ENCODE measurements at regions not wholly inside any gene's neighbourhood (a gene's known extent, or its start where the extent isn't known, plus 50 kb on each side); places are given as distances from the start of the nearest gene placed in this dataset.

DNA sequence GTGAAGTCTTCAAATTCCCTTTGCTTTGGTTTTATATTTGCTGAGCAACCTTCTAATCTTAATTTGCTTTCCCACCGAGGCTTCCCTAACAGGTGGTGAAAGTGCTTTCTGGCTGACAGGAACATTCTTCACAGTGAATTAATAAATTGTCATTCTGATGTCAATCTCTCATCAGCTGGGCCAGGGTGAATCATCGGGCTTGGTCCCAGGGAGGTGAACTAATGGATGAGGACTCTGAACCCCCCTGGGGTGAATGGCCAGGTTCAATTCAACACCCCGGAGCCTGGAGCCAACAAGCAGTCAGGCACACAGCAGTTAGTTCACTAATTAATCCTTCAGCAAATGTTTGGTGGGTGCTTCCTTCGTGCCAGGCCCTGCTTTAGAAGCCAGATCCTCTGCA lies 155.4 kb upstream of the PDGFD start:
- H3K4me1 Mint-ChIP-seq (ENCODE audit: low read depth), result no peaks in the 10 kb centered on the region
- no peak for ATAC-seq (ENCODE audit: poor library complexity)
- H3K36me3 Mint-ChIP-seq (ENCODE audit: low read depth), result no peaks in the 10 kb centered on the region
- Histone ChIP-seq H3K4me1 (ENCODE audit: insufficient read depth, low read length) (no peaks in the 10 kb centered on the region), H3K36me3 (ENCODE audit: insufficient read depth, low read length) (no peaks in the 10 kb centered on the region), H3K4me3 (ENCODE audit: low read length) (no peak overlapping the region), H3K27me3 (ENCODE audit: control insufficient read depth in 1 of 2, insufficient read depth in 2 of 2, low read length in 2 of 2) (no peaks in the 10 kb centered on the region), H3K27ac (ENCODE audit: low read depth in 1 of 2, low read length in 2 of 2) (no peak overlapping the region), H3K9me3 (ENCODE audit: control insufficient read depth in 1 of 2, insufficient read depth in 1 of 2, low read length in 2 of 2) (no peaks in the 10 kb centered on the region)
- DNase-seq, result no peak
- ChIA-PET POLR2A (no interaction called here), CTCF (no interaction called here)
- no peak overlapping the region for H3K4me3 Mint-ChIP-seq
- no peaks in the 10 kb centered on the region for H3K9me3 Mint-ChIP-seq
- intact Hi-C loops (cut with DNase I, micrococcal nuclease), result no loop called here
- no peaks in the 10 kb centered on the region for H3K27me3 Mint-ChIP-seq
- TF ChIP-seq, protein P1, sequence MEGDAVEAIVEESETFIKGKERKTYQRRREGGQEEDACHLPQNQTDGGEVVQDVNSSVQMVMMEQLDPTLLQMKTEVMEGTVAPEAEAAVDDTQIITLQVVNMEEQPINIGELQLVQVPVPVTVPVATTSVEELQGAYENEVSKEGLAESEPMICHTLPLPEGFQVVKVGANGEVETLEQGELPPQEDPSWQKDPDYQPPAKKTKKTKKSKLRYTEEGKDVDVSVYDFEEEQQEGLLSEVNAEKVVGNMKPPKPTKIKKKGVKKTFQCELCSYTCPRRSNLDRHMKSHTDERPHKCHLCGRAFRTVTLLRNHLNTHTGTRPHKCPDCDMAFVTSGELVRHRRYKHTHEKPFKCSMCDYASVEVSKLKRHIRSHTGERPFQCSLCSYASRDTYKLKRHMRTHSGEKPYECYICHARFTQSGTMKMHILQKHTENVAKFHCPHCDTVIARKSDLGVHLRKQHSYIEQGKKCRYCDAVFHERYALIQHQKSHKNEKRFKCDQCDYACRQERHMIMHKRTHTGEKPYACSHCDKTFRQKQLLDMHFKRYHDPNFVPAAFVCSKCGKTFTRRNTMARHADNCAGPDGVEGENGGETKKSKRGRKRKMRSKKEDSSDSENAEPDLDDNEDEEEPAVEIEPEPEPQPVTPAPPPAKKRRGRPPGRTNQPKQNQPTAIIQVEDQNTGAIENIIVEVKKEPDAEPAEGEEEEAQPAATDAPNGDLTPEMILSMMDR (IDR thresholded peaks at IDR 0.05), result no peak
- H3K27ac Mint-ChIP-seq, result no peak overlapping the region

DNA sequence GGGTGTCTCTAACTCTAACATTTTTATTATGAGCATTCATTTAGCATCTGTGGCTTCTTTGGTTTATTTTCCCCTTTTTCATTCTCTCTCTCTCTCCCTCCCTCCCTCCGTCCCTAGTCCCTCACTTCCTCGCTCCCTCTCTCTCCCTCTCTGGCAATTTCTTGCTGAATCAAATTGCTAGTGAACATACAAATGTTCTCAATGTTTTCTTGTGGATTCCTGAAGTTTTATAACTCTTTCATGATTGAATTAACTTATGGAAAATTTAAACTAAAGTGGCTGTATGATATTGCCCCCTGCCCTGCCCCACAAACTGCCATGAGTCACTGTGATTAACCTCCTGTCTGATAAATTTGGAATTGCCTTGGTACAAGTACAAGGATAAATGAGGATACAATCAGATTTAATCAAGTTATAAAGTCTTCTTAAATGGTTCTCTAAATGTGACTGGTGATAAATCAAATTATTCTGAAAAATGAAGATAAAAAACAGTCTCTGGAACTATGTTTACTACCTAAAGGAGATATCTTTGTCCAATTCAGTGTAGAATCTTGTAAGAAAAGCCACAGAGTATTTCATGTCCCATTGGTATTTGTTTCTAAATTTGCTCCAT lies 143.0 kb upstream of the PDGFD start:
- Histone ChIP-seq H3K27ac (ENCODE audit: low read depth in 1 of 2, low read length in 2 of 2) (no peak overlapping the region), H3K4me3 (ENCODE audit: low read length) (no peak overlapping the region), H3K36me3 (ENCODE audit: insufficient read depth, low read length) (no peaks in the 10 kb centered on the region), H3K9me3 (ENCODE audit: control insufficient read depth in 1 of 2, insufficient read depth in 1 of 2, low read length in 2 of 2) (no peaks in the 10 kb centered on the region), H3K27me3 (ENCODE audit: control insufficient read depth in 1 of 2, insufficient read depth in 2 of 2, low read length in 2 of 2) (no peaks in the 10 kb centered on the region), H3K4me1 (ENCODE audit: insufficient read depth, low read length) (no peaks in the 10 kb centered on the region)
- H3K4me1 Mint-ChIP-seq (ENCODE audit: low read depth), result no peaks in the 10 kb centered on the region
- TF ChIP-seq, protein P1 (IDR thresholded peaks at IDR 0.05), result no peak
- ChIA-PET CTCF (no interaction called here), POLR2A (no interaction called here)
- no peaks in the 10 kb centered on the region for H3K9me3 Mint-ChIP-seq
- no peak overlapping the region for H3K27ac Mint-ChIP-seq
- no peaks in the 10 kb centered on the region for H3K27me3 Mint-ChIP-seq
- no peaks in the 10 kb centered on the region for H3K36me3 Mint-ChIP-seq (ENCODE audit: low read depth)
- no peak overlapping the region for H3K4me3 Mint-ChIP-seq
- intact Hi-C loops (cut with DNase I, micrococcal nuclease), result no loop called here
- no peak for ATAC-seq (ENCODE audit: poor library complexity)
- no peak for DNase-seq

DNA sequence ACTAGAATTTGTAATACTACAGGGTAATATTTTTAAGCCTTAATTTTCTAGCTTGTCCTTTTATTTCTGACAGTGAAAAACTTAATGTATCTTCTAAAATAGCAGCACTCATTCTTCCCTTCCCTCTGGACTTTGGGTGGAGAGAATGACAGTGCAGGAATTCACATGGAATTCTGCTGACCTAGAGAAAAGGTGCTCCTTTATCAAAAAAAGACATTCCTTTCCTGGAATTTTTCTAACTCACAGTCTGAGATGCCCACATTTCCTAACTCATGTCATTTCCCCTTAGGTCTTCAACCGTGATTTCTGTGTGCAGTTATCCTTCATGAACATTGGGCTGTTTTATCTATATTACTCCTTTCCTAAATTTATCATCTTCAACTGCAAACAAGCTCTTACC lies 137.8 kb upstream of the PDGFD start:
- no peaks in the 10 kb centered on the region for H3K27me3 ChIP-seq (ENCODE audit: control insufficient read depth in 1 of 2, insufficient read depth in 2 of 2, low read length in 2 of 2)
- no peaks in the 10 kb centered on the region for H3K4me1 Mint-ChIP-seq (ENCODE audit: low read depth)
- POLR2A ChIA-PET, result no interaction called here
- no peak overlapping the region for H3K4me3 Mint-ChIP-seq
- no peaks in the 10 kb centered on the region for H3K9me3 Mint-ChIP-seq
- TF ChIP-seq, protein P1 (IDR thresholded peaks at IDR 0.05), result no peak
- H3K4me1 ChIP-seq (ENCODE audit: insufficient read depth, low read length), result no peaks in the 10 kb centered on the region
- H3K27me3 Mint-ChIP-seq, result no peaks in the 10 kb centered on the region
- H3K27ac Mint-ChIP-seq, result no peak overlapping the region
- no peaks in the 10 kb centered on the region for H3K36me3 Mint-ChIP-seq (ENCODE audit: low read depth)
- no peak overlapping the region for H3K27ac ChIP-seq (ENCODE audit: low read depth in 1 of 2, low read length in 2 of 2)
- no peaks in the 10 kb centered on the region for H3K9me3 ChIP-seq (ENCODE audit: control insufficient read depth in 1 of 2, insufficient read depth in 1 of 2, low read length in 2 of 2)
- intact Hi-C loops (cut with DNase I, micrococcal nuclease), result no loop called here
- H3K4me3 ChIP-seq (ENCODE audit: low read length), result no peak overlapping the region
- DNase-seq (no peak), ATAC-seq (ENCODE audit: poor library complexity) (no peak)
- CTCF ChIA-PET, result no interaction called here
- no peaks in the 10 kb centered on the region for H3K36me3 ChIP-seq (ENCODE audit: insufficient read depth, low read length)

Data from CD4-positive, alpha-beta T cell (primary cell).